HG02623 (cell line): ENCODE measurements at regions not wholly inside any gene's neighbourhood (a gene's known extent, or its start where the extent isn't known, plus 50 kb on each side); places are given as distances from the start of the nearest gene placed in this dataset.
"Not testable (repeated sequence)": the region's sequence is repeated elsewhere in the genome, so short reads cannot be mapped to it uniquely, and the experiment has no call there.

Source experiments
- ATAC-seq: cut with Tn5 transposase; IDR thresholded peaks from one replicate; pipeline ENCODE4 v1.9.1; 2021; ENCODE audit warnings: moderate library complexity; ENCODE audit not compliant: unreplicated experiment

GRCh38 chr4:38411981-38412536 lies 251.9 kb upstream of the KLF3 start:
- ATAC-seq, result no peak

DNA sequence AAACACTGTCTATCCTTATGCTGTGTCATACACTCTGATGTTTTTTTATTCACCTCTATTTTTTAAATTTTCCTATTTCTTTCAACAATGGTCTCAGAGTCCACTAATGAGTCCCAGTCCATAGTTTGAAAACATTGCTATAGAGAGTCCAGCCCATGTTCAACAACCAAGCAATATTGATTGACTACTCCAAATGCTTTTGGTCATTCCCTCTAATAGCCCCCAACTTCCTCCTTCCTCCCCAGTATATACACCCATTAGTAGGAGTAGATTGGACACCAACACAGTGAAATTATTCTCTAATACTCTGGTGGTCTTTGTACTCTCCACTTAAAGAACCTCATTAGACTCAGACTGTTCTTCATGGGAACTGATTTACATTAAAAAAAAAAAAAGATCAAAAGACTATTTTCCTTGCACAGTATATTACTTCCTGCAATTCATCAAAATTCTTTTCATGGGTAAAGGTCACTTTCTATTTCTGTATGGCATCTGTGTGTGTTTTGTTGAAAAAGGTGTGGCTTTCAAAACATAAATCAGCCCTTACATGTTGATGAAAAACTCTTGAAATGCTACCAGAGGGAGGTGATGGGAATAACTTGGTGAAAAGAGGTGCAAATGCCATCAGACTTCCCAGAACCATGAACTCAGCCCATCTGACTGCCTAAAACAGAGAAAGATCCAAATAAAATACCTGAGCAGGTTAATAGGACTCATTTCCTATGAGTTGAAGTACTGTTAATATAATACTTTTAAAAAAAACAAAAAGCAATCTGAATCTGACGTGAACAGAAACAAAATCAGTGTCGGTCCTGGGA lies 250.3 kb upstream of the KLF3 start:
- no peak for ATAC-seq

GRCh38 chr4:38414410-38414809 lies 249.6 kb upstream of the KLF3 start:
- ATAC-seq, result no peak

- ATAC-seq, result no peak
Measured at GRCh38 chr4:38415682-38416081, 248.3 kb upstream of the KLF3 start.

- ATAC-seq, result no peak
Measured at GRCh38 chr4:38416450-38417014, 247.5 kb upstream of the KLF3 start.

GRCh38 chr4:38420254-38420653 lies 243.7 kb upstream of the KLF3 start:
- not testable (repeated sequence) for ATAC-seq

DNA sequence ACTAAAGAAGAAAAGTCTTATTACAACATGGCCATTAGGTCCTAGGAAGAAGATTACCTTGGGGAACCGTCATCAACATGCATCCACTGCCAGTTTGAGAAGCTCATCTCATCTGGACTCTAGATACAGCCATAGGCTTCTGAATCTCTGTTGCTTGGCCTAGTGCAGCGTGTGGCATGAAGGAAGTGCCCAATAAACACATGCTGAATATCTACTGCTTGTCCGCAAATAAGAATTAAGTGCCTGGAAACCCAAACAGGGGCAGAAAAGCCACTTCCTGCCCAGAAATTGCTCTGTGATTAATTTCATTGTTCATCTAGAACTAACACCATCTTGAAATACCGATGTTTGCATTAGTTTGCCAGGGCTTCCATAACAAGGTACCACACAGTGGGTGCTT lies 241.1 kb upstream of the KLF3 start:
- ATAC-seq, result no peak

DNA sequence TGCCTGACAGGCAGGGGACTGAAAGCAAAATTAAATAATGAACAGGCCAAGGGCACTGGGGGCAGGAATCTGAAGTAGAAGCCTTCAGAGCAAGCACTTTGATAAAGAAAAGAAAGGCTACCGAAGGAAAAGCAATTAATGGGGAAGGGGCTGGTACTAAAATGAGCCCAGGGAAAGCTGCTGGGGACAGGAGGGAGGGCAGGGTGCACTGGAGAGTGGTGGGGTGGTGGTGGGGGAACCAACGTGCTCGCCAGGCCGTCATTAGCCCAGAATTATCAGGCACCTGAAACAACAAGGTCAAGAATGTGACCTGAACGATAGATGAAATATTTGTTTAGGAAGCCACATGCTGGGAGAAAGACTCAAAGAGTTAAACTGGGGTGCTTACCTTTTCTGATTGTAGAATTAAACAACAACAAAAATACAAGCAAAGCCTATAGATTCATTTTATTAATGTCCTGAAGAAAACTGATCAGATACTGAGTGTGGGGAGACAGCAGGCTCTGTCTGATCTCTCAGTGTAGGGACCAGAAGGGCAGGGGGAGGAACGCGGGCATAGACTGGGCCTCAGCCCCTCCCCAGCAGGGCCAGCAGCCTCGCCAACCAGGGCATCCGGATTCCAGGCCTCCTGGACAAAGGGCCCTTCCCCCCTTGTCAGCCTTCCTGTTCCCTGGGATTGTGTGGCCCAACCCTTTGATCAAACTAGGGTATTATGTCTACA lies 239.7 kb upstream of the KLF3 start:
- no peak for ATAC-seq

DNA sequence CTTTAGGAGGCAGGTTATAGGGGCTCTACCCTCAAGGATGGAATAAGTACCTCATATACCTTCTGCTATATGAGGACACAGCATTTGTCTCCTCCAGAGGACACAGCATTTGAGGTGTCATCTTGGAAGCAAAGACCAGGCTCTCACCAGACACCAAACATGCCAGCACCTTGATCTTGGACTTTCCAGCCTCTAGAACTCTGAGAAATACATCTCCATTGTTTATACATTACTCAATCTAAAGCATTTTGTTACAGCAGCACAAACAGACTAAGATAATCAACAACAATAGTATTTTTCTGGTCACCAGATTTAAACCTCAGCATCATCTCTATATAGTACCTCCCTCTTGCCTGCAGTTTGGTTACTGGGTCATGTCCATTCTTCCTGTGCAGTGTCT lies 237.5 kb upstream of the KLF3 start:
- no peak for ATAC-seq

DNA sequence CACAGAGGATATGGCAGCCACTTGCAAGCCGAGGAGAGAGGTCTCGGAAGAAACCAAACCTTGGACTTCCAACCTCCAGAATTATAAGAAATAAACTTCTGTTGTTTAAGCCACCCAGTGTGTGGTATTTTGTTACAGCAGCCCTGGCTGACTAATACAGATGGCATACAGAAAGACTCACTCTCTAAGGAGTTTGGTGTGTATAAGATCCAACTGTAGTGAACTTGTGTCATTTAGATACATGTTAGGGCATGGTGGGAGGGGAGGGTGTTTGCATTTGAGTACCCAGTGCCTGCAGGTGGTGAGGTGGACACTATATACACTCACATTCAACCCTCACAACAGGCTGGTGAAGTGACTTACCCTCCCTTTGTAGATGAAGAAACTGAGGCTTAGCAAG lies 233.2 kb upstream of the KLF3 start:
- no peak for ATAC-seq

DNA sequence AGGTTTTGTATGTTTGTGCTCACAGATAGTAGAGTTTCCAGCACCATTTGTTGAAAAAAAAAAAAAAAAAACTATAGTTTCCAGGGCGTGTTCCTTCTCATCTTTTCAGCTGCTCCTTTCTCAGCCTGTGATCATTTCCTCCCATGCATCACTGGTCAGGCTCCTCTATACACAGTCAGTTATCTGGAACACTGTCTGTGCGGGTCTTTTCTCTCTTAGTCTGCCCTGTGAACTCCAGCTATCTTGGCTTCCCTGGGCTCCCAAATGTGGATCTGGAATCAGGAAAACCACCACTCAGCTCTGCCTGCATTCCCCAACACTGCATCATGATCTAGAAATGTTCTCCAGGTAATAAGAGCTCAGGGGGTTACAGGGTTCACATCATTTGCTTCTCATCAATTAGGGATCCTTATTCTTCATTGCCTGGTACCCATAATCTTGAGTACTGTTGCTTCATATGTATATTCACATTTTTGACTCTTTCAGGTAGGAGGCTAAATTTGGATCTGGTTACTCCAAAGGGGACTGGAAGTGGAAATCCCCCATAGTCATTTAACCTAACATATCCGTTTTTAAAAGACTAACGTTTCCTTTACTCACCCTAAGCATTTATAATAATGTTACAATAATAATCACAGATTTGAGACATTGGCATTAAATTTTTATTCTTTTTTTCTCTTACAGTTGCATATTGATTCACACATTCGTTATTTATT lies 221.8 kb upstream of the KLF3 start:
- ATAC-seq, result no peak

DNA sequence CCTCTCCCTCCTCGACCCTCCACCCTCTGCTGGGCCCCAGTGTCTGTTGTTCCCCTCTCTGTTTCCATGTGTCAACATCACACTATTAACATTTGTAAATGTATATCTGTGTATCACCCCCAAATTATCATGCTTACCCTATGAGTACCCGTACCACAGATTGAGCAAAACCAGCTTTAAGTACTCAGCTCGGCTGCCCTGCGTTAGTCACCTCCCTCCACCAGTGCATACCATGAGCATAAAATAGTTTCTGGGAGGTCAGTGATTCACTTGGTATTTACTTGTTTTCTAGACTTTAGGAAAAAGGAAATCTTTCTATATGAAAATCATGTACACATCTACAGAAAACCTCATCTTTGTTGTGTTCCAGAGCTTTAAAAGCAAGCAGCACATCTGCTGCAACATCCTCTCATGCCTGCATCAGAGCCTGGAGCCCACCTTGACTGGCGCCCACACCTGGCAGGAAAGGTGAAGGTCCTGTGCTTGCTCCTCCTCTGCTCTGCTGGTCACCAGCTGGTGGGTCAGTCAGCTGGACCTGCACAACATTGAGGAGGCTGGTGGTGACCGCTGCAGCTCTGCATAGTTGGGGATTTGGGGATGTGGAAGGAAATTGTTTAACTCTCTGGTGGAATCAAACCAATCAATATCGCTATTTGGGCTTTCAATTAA lies 214.4 kb upstream of the KLF3 start:
- no peak for ATAC-seq

- ATAC-seq, result no peak
Measured at GRCh38 chr4:38452009-38452408, 212.0 kb upstream of the KLF3 start.

- no peak for ATAC-seq
Measured at GRCh38 chr4:38452542-38452941, 211.5 kb upstream of the KLF3 start.

DNA sequence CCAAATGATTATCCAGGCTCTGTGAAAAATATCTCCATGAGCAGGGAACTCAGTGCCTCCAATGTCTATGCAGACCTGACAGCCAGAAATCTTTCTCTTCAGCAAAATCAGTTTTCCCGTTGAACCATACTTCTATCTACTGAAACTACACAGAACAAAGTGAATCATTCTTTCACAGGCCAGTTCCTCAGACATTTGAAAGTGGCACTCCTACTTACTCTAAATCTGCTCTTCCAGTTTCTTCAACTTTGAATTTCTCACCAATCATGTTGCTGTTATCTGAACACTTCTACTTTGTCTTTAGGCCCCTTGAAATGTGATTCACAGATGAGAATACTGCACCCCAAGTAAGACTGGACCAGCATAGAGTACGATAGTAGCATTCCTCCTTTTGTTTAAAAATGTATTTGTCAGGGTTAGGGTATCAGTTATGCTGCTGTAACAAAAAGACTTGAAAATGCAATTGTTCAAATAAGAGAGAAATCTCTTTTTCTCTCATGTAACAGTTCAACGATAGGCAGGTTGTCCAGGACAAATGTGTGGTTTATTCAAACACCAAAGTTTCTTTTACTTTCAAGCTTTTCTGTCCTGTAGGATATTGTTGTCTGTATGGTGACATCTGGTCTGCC lies 210.6 kb upstream of the KLF3 start:
- no peak for ATAC-seq

GRCh38 chr4:38454284-38454683 lies 209.7 kb upstream of the KLF3 start:
- ATAC-seq, result no peak

GRCh38 chr4:38455092-38455862 lies 208.7 kb upstream of the KLF3 start:
- ATAC-seq, result peak; percentile 53

- no peak for ATAC-seq
Measured at GRCh38 chr4:38456096-38456495, 207.9 kb upstream of the KLF3 start.

DNA sequence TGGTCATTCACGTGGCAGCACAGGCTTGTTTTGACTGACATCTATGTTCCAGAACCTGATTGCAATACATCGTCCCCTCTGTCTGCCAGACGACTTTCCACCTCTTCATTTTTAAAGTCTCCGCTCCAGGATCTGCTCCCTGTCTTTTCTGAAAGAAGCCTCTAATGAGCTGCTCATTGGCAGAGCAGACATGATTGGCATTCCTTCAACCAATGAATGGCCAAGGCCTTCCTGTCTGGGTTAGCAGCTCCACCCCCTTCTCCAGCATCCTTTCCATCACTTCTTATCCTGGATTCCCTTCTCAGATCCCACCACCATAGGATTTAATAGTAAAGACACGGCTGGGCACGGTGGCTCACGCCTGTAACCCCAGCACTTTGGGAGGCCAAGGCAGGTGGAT lies 202.7 kb upstream of the KLF3 start:
- ATAC-seq, result no peak
